HCT116 (cell line): ENCODE measurements at regions not wholly inside any gene's neighbourhood (a gene's known extent, or its start where the extent isn't known, plus 50 kb on each side); places are given as distances from the start of the nearest gene placed in this dataset.

ENCODE experiments used
- ATAC-seq: fragments of 200-7000 bp; cut with Tn5 transposase; 2 replicates; pipeline ENCODE4 v1.9.1; 2020; ENCODE audit warnings: mild to moderate bottlenecking, moderate library complexity
- BruUV-seq: library from RNA; stranded (reverse); fragments of 400-500 nt; replicated peaks from 2 replicates; lab custom pipeline; 2021; lab: Mats Ljungman, UMichigan
- CTCF ChIA-PET: fragments of 300-600 bp; sonication (Branson Sonifier 250); formaldehyde crosslinking; loops from one replicate; lab custom pipeline; 2021; ENCODE audit warnings: antibody characterized with exemption; lab: Charles Lee
- POLR2A ChIA-PET: fragments of 300-600, 350-600 bp; sonication (Branson Sonifier 250); formaldehyde crosslinking; loops from one replicate; lab custom pipeline; 2021; ENCODE audit warnings: antibody characterized with exemption; lab: Charles Lee
- RAD21 ChIA-PET, 2 experiments: fragments of 300-600 bp; sonication (Branson Sonifier 250); formaldehyde crosslinking; loops; one replicate each; lab custom pipeline; 2023; ENCODE audit warnings: low total read pairs in 2 of 2; ENCODE audit not compliant: uncharacterized antibody in 2 of 2, unreplicated experiment in 2 of 2, low non-redundant PET in 1 of 2; lab: Charles Lee
- DNase-seq: peaks from one replicate; pipeline ENCODE4 v3.0.0-alpha.2; 2010; ENCODE audit warnings: low read depth, low spot score
- H2AFZ ChIP-seq: fragments of 200-600 bp; shearing (Covaris generic), sonication (generic); 2 replicates; pipeline ENCODE4 v1.6.1; 2017; ENCODE audit warnings: low read depth, mixed run types, mixed read lengths, antibody characterized with exemption, low read length; ENCODE audit not compliant: poor library complexity, severe bottlenecking
- H3K27ac ChIP-seq: 2 replicates; pipeline ENCODE4 v1.5.1; 2012; ENCODE audit warnings: low read depth, low read length
- H3K27me3 ChIP-seq: fragments of 200-600 bp; sonication (generic); 2 replicates; pipeline ENCODE4 v1.6.1; 2016; ENCODE audit warnings: mixed run types, low read length, mixed read lengths; ENCODE audit not compliant: insufficient read depth
- H3K36me3 ChIP-seq, 2 experiments: fragments of 200-500 bp in 1 of 2; fragments of 200-600 bp in 1 of 2; sonication (Bioruptor generic) in 1 of 2; sonication (generic) in 1 of 2; 2 replicates each; pipeline versions ENCODE4 v1.5.1 to v1.6.1; 2014 to 2016; ENCODE audit warnings: low read length in 2 of 2, inconsistent platforms in 1 of 2, mixed read lengths in 1 of 2, mixed run types in 1 of 2; ENCODE audit not compliant: insufficient read depth in 2 of 2, control insufficient read depth in 1 of 2
- H3K4me1 ChIP-seq, 2 experiments: fragments of 200-600 bp in 1 of 2; sonication (generic) in 1 of 2; 2 replicates each; pipeline versions ENCODE4 v1.5.1 to v1.6.1; 2012 to 2017; ENCODE audit warnings: low read length in 2 of 2, inconsistent platforms in 1 of 2, mild to moderate bottlenecking in 1 of 2, mixed read lengths in 1 of 2, mixed run types in 1 of 2, moderate library complexity in 1 of 2; ENCODE audit not compliant: insufficient read depth in 2 of 2, control insufficient read depth in 1 of 2
- H3K4me2 ChIP-seq: fragments of 200-600 bp; sonication (generic); 2 replicates; pipeline ENCODE4 v1.6.1; 2017; ENCODE audit warnings: mixed run types, low read length, mixed read lengths
- H3K4me3 ChIP-seq, 2 experiments: fragments of 200-600 bp in 1 of 2; sonication (generic) in 1 of 2; replicated peaks in 1 of 2; 2 replicates each; pipeline ENCODE4 v1.5.1; 2011 to 2016; ENCODE audit warnings: low read length in 2 of 2, control low read depth in 1 of 2, low read depth in 1 of 2, mild to moderate bottlenecking in 1 of 2, mixed read lengths in 1 of 2, mixed run types in 1 of 2
- H3K79me2 ChIP-seq: fragments of 200-600 bp; sonication (generic); 2 replicates; pipeline ENCODE4 v1.6.1; 2017; ENCODE audit warnings: mild to moderate bottlenecking, mixed run types, low read length, moderate library complexity, mixed read lengths; ENCODE audit not compliant: insufficient read depth
- H3K9ac ChIP-seq: fragments of 200-600 bp; sonication (generic); 2 replicates; pipeline ENCODE4 v1.6.1; 2016; ENCODE audit warnings: low read length, mixed read lengths
- H3K9me2 ChIP-seq: fragments of 200-600 bp; sonication (generic), shearing (Covaris generic); 2 replicates; pipeline ENCODE4 v1.6.1; 2017; ENCODE audit warnings: mixed run types, mild to moderate bottlenecking, moderate library complexity; ENCODE audit not compliant: insufficient read depth
- H3K9me3 ChIP-seq, 2 experiments: fragments of 200-500 bp in 1 of 2; fragments of 200-600 bp in 1 of 2; sonication (Bioruptor generic) in 1 of 2; sonication (generic) in 1 of 2; 2 replicates each; pipeline ENCODE4 v1.6.1; 2014 to 2017; ENCODE audit warnings: low read length in 2 of 2, mixed read lengths in 2 of 2, inconsistent platforms in 1 of 2, low read depth in 1 of 2, mild to moderate bottlenecking in 1 of 2, mixed run types in 1 of 2, moderate library complexity in 1 of 2; ENCODE audit not compliant: control insufficient read depth in 1 of 2, insufficient read depth in 1 of 2
- H4K20me1 ChIP-seq: fragments of 200-600 bp; sonication (generic), shearing (Covaris generic); 2 replicates; pipeline ENCODE4 v1.6.1; 2017; ENCODE audit warnings: mixed run types, mild to moderate bottlenecking, moderate library complexity; ENCODE audit not compliant: insufficient read depth
- ATF3 ChIP-seq: IDR thresholded peaks from 2 replicates; pipeline ENCODE4 v1.6.1; 2012
- CBX3 ChIP-seq: IDR thresholded peaks from 2 replicates; pipeline ENCODE4 v1.6.1; 2012; ENCODE audit warnings: low read depth
- CEBPB ChIP-seq: IDR thresholded peaks from 2 replicates; pipeline ENCODE4 v1.6.1; 2012; ENCODE audit warnings: low read depth
- CTCF ChIP-seq, 3 experiments: fragments of 200-600 bp in 1 of 3; sonication (generic) in 1 of 3; IDR thresholded peaks in 2 of 3; conservative IDR thresholded peaks in 1 of 3; 2 replicates each; pipeline ENCODE4 v1.5.1; 2012 to 2017; ENCODE audit warnings: low read depth in 2 of 3, low read length in 2 of 3, antibody characterized with exemption in 1 of 3, borderline replicate concordance in 1 of 3, control low read depth in 1 of 3, mild to moderate bottlenecking in 1 of 3, mixed read lengths in 1 of 3, mixed run types in 1 of 3, moderate library complexity in 1 of 3; ENCODE audit not compliant: insufficient read depth in 1 of 3
- EGR1 ChIP-seq: IDR thresholded peaks from 2 replicates; pipeline ENCODE4 v1.6.1; 2012; ENCODE audit warnings: low read depth
- ELF1 ChIP-seq: IDR thresholded peaks from 2 replicates; pipeline ENCODE4 v1.6.1; 2012; ENCODE audit warnings: low read depth, borderline replicate concordance
- FOSL1 ChIP-seq: IDR thresholded peaks from 2 replicates; pipeline ENCODE4 v1.6.1; 2012; ENCODE audit warnings: low read depth
- JUND ChIP-seq: IDR thresholded peaks from 2 replicates; pipeline ENCODE4 v1.6.1; 2012
- MAX ChIP-seq: IDR thresholded peaks from 2 replicates; pipeline ENCODE4 v1.6.1; 2012
- POLR2A ChIP-seq: IDR thresholded peaks from 2 replicates; pipeline ENCODE4 v1.7.0; 2011; ENCODE audit warnings: borderline replicate concordance; ENCODE audit not compliant: insufficient read depth, insufficient read length; ENCODE audit errors: extremely low read depth
- POLR2AphosphoS5 ChIP-seq: IDR thresholded peaks from 2 replicates; pipeline ENCODE4 v1.6.1; 2011; ENCODE audit warnings: mild to moderate bottlenecking, low read depth, low read length, moderate library complexity
- RAD21 ChIP-seq: IDR thresholded peaks from 2 replicates; pipeline ENCODE4 v1.6.1; 2012; ENCODE audit warnings: low read depth, mild to moderate bottlenecking
- REST ChIP-seq: IDR thresholded peaks from 2 replicates; pipeline ENCODE4 v1.6.1; 2012; ENCODE audit warnings: low read depth
- SIN3A ChIP-seq: IDR thresholded peaks from 2 replicates; pipeline ENCODE4 v1.6.1; 2012; ENCODE audit warnings: low read depth
- SP1 ChIP-seq: IDR thresholded peaks from 2 replicates; pipeline ENCODE4 v1.6.1; 2012; ENCODE audit warnings: low read depth
- SRF ChIP-seq: IDR thresholded peaks from 2 replicates; pipeline ENCODE4 v1.6.1; 2012; ENCODE audit warnings: low read depth
- ZFX ChIP-seq: fragments of 450-650 bp; IDR thresholded peaks from 2 replicates; pipeline ENCODE4 v1.6.1; 2017
- ZNF274 ChIP-seq: fragments of 200-500 bp; sonication (Bioruptor generic); IDR thresholded peaks from 2 replicates; pipeline ENCODE4 v1.6.1; 2014; ENCODE audit warnings: mild to moderate bottlenecking, low read depth, low read length, inconsistent platforms
- intact Hi-C: fragments of 100-400 bp; cut with micrococcal nuclease; formaldehyde crosslinking; loops from 2 replicates; pipeline ENCODE4 v1.10.0; 2022

GRCh38 chr5:3913279-3913678, 317.6 kb downstream of the IRX1 start:
- H3K9me3 ChIP-seq: peaks cover 8 to 23% of the 10 kb centered on the region in 2 experiments; a peak in 2 of 4 replicates
- no peaks in the 10 kb centered on the region for H3K36me3 ChIP-seq
- H3K4me1 ChIP-seq: no peaks in the 10 kb centered on the region
- ChIA-PET CTCF (no interaction called here), POLR2A (no interaction called here), RAD21 (no interaction called here)
- intact Hi-C loops: no loop called here
- H4K20me1 ChIP-seq: no peaks in the 10 kb centered on the region
- DNase-seq (no peak), ATAC-seq (no peak)
- no peak overlapping the region for H3K4me2 ChIP-seq
- no peaks in the 10 kb centered on the region for H3K9me2 ChIP-seq
- no peak overlapping the region for H3K27ac ChIP-seq
- no peak overlapping the region for H3K9ac ChIP-seq
- TF ChIP-seq EGR1 (no peak), CTCF (IDR thresholded peaks at IDR 0.05 in 2 of 3, conservative IDR thresholded peaks at IDR 0.05 in 1 of 3; ENCODE audit: borderline replicate concordance in 1 of 3, insufficient read depth in 1 of 3, low read depth in 2 of 3, low read length in 2 of 3) (no peak), POLR2AphosphoS5 (no peak), JUND (no peak), RAD21 (no peak), SIN3A (no peak), SP1 (no peak), ELF1 (no peak), ZFX (no peak), ATF3 (no peak), MAX (no peak), CBX3 (no peak), POLR2A (no peak), FOSL1 (no peak), REST (no peak), SRF (no peak), ZNF274 (no peak), CEBPB (no peak)
- no peaks in the 10 kb centered on the region for H3K79me2 ChIP-seq
- H3K4me3 ChIP-seq: no peak overlapping the region
- BruUV-seq: no TSS peak
- H2AFZ ChIP-seq: no peak overlapping the region
- H3K27me3 ChIP-seq: no peaks in the 10 kb centered on the region
